ENCODE measurements at regions not wholly inside any gene's neighbourhood (a gene's known extent, or its start where the extent isn't known, plus 50 kb on each side); places are given as distances from the start of the nearest gene placed in this dataset.
"Not testable (repeated sequence)": the region's sequence is repeated elsewhere in the genome, so short reads cannot be mapped to it uniquely, and the experiment has no call there.

DNA sequence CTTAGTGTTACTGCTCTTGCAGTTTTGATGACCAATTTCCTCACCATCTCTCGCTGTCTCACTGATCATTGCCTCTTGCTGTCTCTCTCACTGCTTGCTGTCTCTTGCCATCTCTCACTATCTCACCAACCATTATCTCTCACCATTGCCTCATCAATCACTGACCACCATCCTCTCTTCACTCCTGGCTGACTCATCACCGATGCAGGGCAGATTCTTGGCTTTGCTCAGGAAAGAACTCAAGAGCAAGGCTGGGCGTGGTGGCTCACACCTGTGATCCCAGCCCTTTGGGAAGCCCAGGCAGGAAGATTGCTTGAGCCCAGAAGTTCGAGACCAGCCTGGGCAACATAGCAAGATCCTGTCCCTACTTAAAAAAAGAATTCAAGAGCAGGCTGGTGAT is 66.3 kb upstream of the SYN3 start:
- DNase-seq (no peak), ATAC-seq (no peak)
- H3K9me3 ChIP-seq (ENCODE audit: control insufficient read depth, low read length, poor library complexity, severe bottlenecking) = no peaks in the 10 kb centered on the region
- Mint-ChIP-seq H3K36me3 (ENCODE audit: low read depth) (no peaks in the 10 kb centered on the region), H3K4me3 (no peak overlapping the region), H3K27me3 (peaks cover 7% of the 10 kb centered on the region), H3K27ac (no peak overlapping the region), H3K4me1 (no peaks in the 10 kb centered on the region)

- DNase-seq; ATAC-seq; H3K4me1 Mint-ChIP-seq; H3K36me3 Mint-ChIP-seq (ENCODE audit: low read depth); H3K27ac Mint-ChIP-seq; H3K9me3 ChIP-seq (ENCODE audit: control insufficient read depth, low read length, poor library complexity, severe bottlenecking); H3K27me3 Mint-ChIP-seq; H3K4me3 Mint-ChIP-seq: not testable (repeated sequence)
Observed at GRCh38 chr22:33122439-33122838, 64.3 kb upstream of the SYN3 start.

GRCh38 chr22:33119044-33119443 is 60.9 kb upstream of the SYN3 start:
- H3K9me3 ChIP-seq (ENCODE audit: control insufficient read depth, low read length, poor library complexity, severe bottlenecking) = no peaks in the 10 kb centered on the region
- ATAC-seq = no peak
- DNase-seq = no peak
- Mint-ChIP-seq H3K27ac (no peak overlapping the region), H3K36me3 (ENCODE audit: low read depth) (no peaks in the 10 kb centered on the region), H3K27me3 (no peaks in the 10 kb centered on the region), H3K4me3 (no peak overlapping the region), H3K4me1 (no peaks in the 10 kb centered on the region)

DNA sequence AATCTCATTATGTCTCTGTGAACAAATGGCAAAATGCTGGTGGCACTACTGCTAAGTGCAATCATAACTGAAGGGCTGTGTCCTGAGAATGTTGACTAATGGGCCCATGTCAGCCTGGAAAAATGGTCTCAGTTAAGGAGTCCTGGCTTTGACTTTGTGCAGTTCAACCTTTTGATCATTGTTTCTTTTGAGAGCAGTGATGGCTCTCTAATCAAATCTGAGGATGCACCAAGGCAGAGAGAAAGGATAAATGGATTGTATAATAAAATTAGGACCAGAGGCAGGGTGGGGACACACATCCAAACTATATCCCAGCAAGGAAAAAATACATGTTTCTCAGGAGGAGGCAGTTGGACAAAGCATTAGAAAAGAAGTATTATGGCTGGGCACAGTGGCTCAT is 59.6 kb upstream of the SYN3 start:
- no peaks in the 10 kb centered on the region for H3K4me1 Mint-ChIP-seq
- H3K9me3 ChIP-seq (ENCODE audit: control insufficient read depth, low read length, poor library complexity, severe bottlenecking) = no peaks in the 10 kb centered on the region
- H3K27ac Mint-ChIP-seq = no peak overlapping the region
- ATAC-seq (no peak), DNase-seq (no peak)
- H3K36me3 Mint-ChIP-seq (ENCODE audit: low read depth) = no peaks in the 10 kb centered on the region
- no peak overlapping the region for H3K4me3 Mint-ChIP-seq
- no peaks in the 10 kb centered on the region for H3K27me3 Mint-ChIP-seq

GRCh38 chr22:33116841-33117547 is 58.8 kb upstream of the SYN3 start:
- no peak for DNase-seq
- ATAC-seq = no peak
- Mint-ChIP-seq H3K27ac (no peak overlapping the region), H3K36me3 (ENCODE audit: low read depth) (no peaks in the 10 kb centered on the region), H3K27me3 (peaks cover 7% of the 10 kb centered on the region), H3K4me1 (no peaks in the 10 kb centered on the region), H3K4me3 (no peak overlapping the region)
- H3K9me3 ChIP-seq (ENCODE audit: control insufficient read depth, low read length, poor library complexity, severe bottlenecking) = no peaks in the 10 kb centered on the region

GRCh38 chr22:33114565-33114964 is 56.4 kb upstream of the SYN3 start:
- Mint-ChIP-seq H3K4me1 (no peaks in the 10 kb centered on the region), H3K27ac (no peak overlapping the region), H3K27me3 (peaks cover 14% of the 10 kb centered on the region), H3K4me3 (no peak overlapping the region), H3K36me3 (ENCODE audit: low read depth) (no peaks in the 10 kb centered on the region)
- H3K9me3 ChIP-seq (ENCODE audit: control insufficient read depth, low read length, poor library complexity, severe bottlenecking) = no peaks in the 10 kb centered on the region
- ATAC-seq = no peak
- no peak for DNase-seq

DNA sequence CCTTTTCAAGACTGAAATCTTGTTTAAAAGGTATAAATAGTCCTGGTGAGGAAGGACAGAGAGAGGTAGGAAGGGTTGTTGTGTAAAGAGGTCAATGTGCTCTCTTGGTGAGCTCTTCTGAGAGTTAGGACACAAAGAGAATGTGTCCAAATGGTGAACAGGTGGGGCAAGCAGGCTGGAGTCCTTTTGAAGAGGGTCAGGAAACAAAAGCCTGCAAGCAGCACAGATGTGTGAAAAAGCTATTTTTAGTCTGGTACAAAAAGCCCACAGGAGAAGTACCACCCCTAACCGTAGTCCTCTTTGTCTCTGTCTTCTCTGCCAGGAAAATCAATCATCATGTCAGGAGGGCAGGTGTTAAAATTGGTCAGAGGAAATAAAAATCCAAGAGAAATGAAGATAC is 54.4 kb upstream of the SYN3 start:
- Mint-ChIP-seq H3K36me3 (ENCODE audit: low read depth) (no peaks in the 10 kb centered on the region), H3K4me3 (no peak overlapping the region), H3K4me1 (no peaks in the 10 kb centered on the region), H3K27ac (no peak overlapping the region), H3K27me3 (peaks cover 14% of the 10 kb centered on the region)
- H3K9me3 ChIP-seq (ENCODE audit: control insufficient read depth, low read length, poor library complexity, severe bottlenecking) = no peaks in the 10 kb centered on the region
- ATAC-seq (no peak), DNase-seq (no peak)

- DNase-seq = no peak
- no peak overlapping the region for H3K27ac Mint-ChIP-seq
- peaks cover 14% of the 10 kb centered on the region for H3K27me3 Mint-ChIP-seq
- no peaks in the 10 kb centered on the region for H3K4me1 Mint-ChIP-seq
- no peak overlapping the region for H3K4me3 Mint-ChIP-seq
- H3K9me3 ChIP-seq (ENCODE audit: control insufficient read depth, low read length, poor library complexity, severe bottlenecking) = no peaks in the 10 kb centered on the region
- no peak for ATAC-seq
- H3K36me3 Mint-ChIP-seq (ENCODE audit: low read depth) = no peaks in the 10 kb centered on the region
Observed at GRCh38 chr22:33111491-33111890, 53.3 kb upstream of the SYN3 start.

- peaks cover 14% of the 10 kb centered on the region for H3K27me3 Mint-ChIP-seq
- ATAC-seq (no peak), DNase-seq (no peak)
- no peaks in the 10 kb centered on the region for H3K4me1 Mint-ChIP-seq
- H3K9me3 ChIP-seq (ENCODE audit: control insufficient read depth, low read length, poor library complexity, severe bottlenecking) = no peaks in the 10 kb centered on the region
- no peak overlapping the region for H3K4me3 Mint-ChIP-seq
- no peaks in the 10 kb centered on the region for H3K36me3 Mint-ChIP-seq (ENCODE audit: low read depth)
- no peak overlapping the region for H3K27ac Mint-ChIP-seq
Observed at GRCh38 chr22:33110562-33111163, 52.5 kb upstream of the SYN3 start.

GRCh38 chr22:33109514-33110430 is 51.6 kb upstream of the SYN3 start:
- Mint-ChIP-seq H3K4me1 (no peaks in the 10 kb centered on the region), H3K27ac (no peak overlapping the region), H3K27me3 (peaks cover 14% of the 10 kb centered on the region), H3K4me3 (no peak overlapping the region), H3K36me3 (ENCODE audit: low read depth) (no peaks in the 10 kb centered on the region)
- no peak for ATAC-seq
- H3K9me3 ChIP-seq (ENCODE audit: control insufficient read depth, low read length, poor library complexity, severe bottlenecking) = no peaks in the 10 kb centered on the region
- no peak for DNase-seq

DNA sequence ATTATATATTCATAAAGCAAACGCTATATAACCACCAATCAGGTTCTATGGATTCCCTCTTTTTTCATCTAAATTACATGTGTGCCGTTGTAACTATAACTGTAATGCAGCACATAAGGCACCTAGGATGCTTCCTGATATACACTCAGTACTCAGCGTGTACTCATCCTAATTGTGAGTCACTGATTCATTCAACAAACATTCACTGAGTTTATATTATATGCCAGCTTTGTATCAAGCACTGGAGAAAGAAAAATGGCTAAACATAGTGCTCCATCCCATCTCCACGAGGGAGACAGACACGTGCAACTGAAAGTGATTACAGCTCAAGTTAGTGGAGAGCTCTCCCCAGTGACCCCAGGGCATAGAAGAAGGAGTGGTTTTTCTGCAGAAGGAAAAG is 49.9 kb upstream of the SYN3 start:
- no peak for DNase-seq
- Mint-ChIP-seq H3K4me1 (no peaks in the 10 kb centered on the region), H3K27ac (no peak overlapping the region), H3K36me3 (ENCODE audit: low read depth) (no peaks in the 10 kb centered on the region), H3K4me3 (no peak overlapping the region), H3K27me3 (peaks cover 14% of the 10 kb centered on the region)
- no peaks in the 10 kb centered on the region for H3K9me3 ChIP-seq (ENCODE audit: control insufficient read depth, low read length, poor library complexity, severe bottlenecking)
- ATAC-seq = no peak
